IMR-90 (cell line): ENCODE measurements at regions not wholly inside any gene's neighbourhood (a gene's known extent, or its start where the extent isn't known, plus 50 kb on each side); places are given as distances from the start of the nearest gene placed in this dataset.

ENCODE experiments used
- FOS ChIP-seq: fragments of 150-350 bp; IDR thresholded peaks from 2 replicates; pipeline ENCODE4 v1.6.1; 2016; ENCODE audit warnings: low read depth, low read length
- MAFK ChIP-seq: IDR thresholded peaks from 2 replicates; pipeline ENCODE4 v1.6.1; 2012; ENCODE audit warnings: low read depth, low read length, improper control_type of control experiment
- MAZ ChIP-seq: IDR thresholded peaks from 2 replicates; pipeline ENCODE4 v1.6.1; 2012; ENCODE audit warnings: low read depth, mild to moderate bottlenecking, low read length, improper control_type of control experiment, moderate library complexity, borderline replicate concordance
- MXI1 ChIP-seq: IDR thresholded peaks from 2 replicates; pipeline ENCODE4 v1.6.1; 2012; ENCODE audit warnings: low read depth, mild to moderate bottlenecking, low read length, moderate library complexity, borderline replicate concordance
- POLR2A ChIP-seq: IDR thresholded peaks from 2 replicates; pipeline ENCODE4 v1.6.1; 2012; ENCODE audit warnings: mild to moderate bottlenecking, low read depth, low read length
- RAD21 ChIP-seq: IDR thresholded peaks from 2 replicates; pipeline ENCODE4 v1.6.1; 2012; ENCODE audit warnings: low read length, improper control_type of control experiment
- RCOR1 ChIP-seq: IDR thresholded peaks from 2 replicates; pipeline ENCODE4 v1.6.1; 2012; ENCODE audit warnings: mild to moderate bottlenecking, low read length, improper control_type of control experiment; ENCODE audit not compliant: insufficient replicate concordance
- RFX5 ChIP-seq: IDR thresholded peaks from 2 replicates; pipeline ENCODE4 v1.8.0; 2012; ENCODE audit warnings: low read depth, mild to moderate bottlenecking, low read length, moderate library complexity
- SMC3 ChIP-seq: fragments of 150-350 bp; IDR thresholded peaks from 2 replicates; pipeline ENCODE4 v1.6.1; 2016; ENCODE audit warnings: low read depth, mild to moderate bottlenecking, antibody characterized with exemption, low read length, moderate library complexity
- USF2 ChIP-seq: fragments of 150-350 bp; IDR thresholded peaks from 2 replicates; pipeline ENCODE4 v1.6.1; 2017; ENCODE audit warnings: mild to moderate bottlenecking, antibody characterized with exemption, low read length, low read depth
- TF ChIP-seq, protein P1 (sequence below): conservative IDR thresholded peaks from 2 replicates; pipeline ENCODE4 v1.5.1; 2012; ENCODE audit warnings: mild to moderate bottlenecking, low read depth, low read length, improper control_type of control experiment
- TF ChIP-seq, protein P2 (sequence below): fragments of 150-350 bp; IDR thresholded peaks from 2 replicates; pipeline ENCODE4 v1.6.1; 2016; ENCODE audit warnings: low read depth, mild to moderate bottlenecking, low read length, moderate library complexity, borderline replicate concordance

GRCh38 chr9:16145196-16145950 lies 592.5 kb downstream of the CCDC171 start:
- TF ChIP-seq USF2 (no peak), RCOR1 (no peak), POLR2A (no peak), RAD21 (no peak), SMC3 (no peak), MXI1 (no peak), FOS (no peak), MAZ (no peak), MAFK (no peak), RFX5 (no peak)
- TF ChIP-seq, protein P1, sequence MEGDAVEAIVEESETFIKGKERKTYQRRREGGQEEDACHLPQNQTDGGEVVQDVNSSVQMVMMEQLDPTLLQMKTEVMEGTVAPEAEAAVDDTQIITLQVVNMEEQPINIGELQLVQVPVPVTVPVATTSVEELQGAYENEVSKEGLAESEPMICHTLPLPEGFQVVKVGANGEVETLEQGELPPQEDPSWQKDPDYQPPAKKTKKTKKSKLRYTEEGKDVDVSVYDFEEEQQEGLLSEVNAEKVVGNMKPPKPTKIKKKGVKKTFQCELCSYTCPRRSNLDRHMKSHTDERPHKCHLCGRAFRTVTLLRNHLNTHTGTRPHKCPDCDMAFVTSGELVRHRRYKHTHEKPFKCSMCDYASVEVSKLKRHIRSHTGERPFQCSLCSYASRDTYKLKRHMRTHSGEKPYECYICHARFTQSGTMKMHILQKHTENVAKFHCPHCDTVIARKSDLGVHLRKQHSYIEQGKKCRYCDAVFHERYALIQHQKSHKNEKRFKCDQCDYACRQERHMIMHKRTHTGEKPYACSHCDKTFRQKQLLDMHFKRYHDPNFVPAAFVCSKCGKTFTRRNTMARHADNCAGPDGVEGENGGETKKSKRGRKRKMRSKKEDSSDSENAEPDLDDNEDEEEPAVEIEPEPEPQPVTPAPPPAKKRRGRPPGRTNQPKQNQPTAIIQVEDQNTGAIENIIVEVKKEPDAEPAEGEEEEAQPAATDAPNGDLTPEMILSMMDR, result no peak
- TF ChIP-seq, protein P2, sequence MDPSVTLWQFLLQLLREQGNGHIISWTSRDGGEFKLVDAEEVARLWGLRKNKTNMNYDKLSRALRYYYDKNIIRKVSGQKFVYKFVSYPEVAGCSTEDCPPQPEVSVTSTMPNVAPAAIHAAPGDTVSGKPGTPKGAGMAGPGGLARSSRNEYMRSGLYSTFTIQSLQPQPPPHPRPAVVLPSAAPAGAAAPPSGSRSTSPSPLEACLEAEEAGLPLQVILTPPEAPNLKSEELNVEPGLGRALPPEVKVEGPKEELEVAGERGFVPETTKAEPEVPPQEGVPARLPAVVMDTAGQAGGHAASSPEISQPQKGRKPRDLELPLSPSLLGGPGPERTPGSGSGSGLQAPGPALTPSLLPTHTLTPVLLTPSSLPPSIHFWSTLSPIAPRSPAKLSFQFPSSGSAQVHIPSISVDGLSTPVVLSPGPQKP, result no peak
